K562 (cell line): ENCODE measurements at regions not wholly inside any gene's neighbourhood (a gene's known extent, or its start where the extent isn't known, plus 50 kb on each side); places are given as distances from the start of the nearest gene placed in this dataset.

ENCODE experiments used
- ATAC-seq: fragments of 200-7000 bp; cut with Tn5 transposase; 3 replicates; pipeline ENCODE4 v1.9.1; 2020; ENCODE audit warnings: moderate library complexity
- BruUV-seq: library from RNA; stranded (reverse); fragments of 400-500 nt; replicated peaks from 2 replicates; lab custom pipeline; 2021; lab: Mats Ljungman, UMichigan
- CTCF ChIA-PET: fragments of 300-600 bp; formaldehyde crosslinking; extraction: SDS; loops from one replicate; lab custom pipeline; 2021; ENCODE audit warnings: low intra/inter-chr PET ratio; lab: Yijun Ruan, JAX
- POLR2A ChIA-PET: fragments of 300-600, 350-650 bp; sonication (Branson Sonifier 250); formaldehyde crosslinking; extraction: SDS; loops from one replicate; lab custom pipeline; 2021; ENCODE audit warnings: antibody characterized with exemption, inconsistent platforms; lab: Yijun Ruan, JAX
- DNase-seq, 4 experiments: peaks; one replicate each; pipeline versions ENCODE4 v3.0.0 to v3.0.0-alpha.2; 2011 to 2018; ENCODE audit warnings: low spot score in 3 of 4, mixed read lengths in 3 of 4; ENCODE audit errors: extremely low read depth in 1 of 4
- FAIRE-seq: peaks from 2 replicates; lab custom pipeline; 2011; peaks lifted over from hg19 to GRCh38; lab: Jason Lieb, UNC
- H2AFZ ChIP-seq: 2 replicates; pipeline ENCODE4 v1.6.0; 2011; ENCODE audit warnings: low read depth, low read length, control low read depth, inconsistent platforms
- H3K27ac ChIP-seq: fragments of 200-600 bp; 3 replicates; pipeline ENCODE4 v1.8.0; 2011; ENCODE audit warnings: low read depth, mild to moderate bottlenecking, control low read depth, inconsistent platforms, low read length, moderate library complexity, mixed read lengths; ENCODE audit errors: extremely low read depth
- H3K27me3 ChIP-seq, 2 experiments: fragments of 300-600 bp in 1 of 2; 2 replicates in 1 of 2; 3 replicates in 1 of 2; pipeline versions ENCODE4 v1.6.0 to v1.8.0; 2011; ENCODE audit warnings: inconsistent platforms in 2 of 2, low read length in 2 of 2, mild to moderate bottlenecking in 1 of 2, mixed read lengths in 1 of 2, moderate library complexity in 1 of 2; ENCODE audit not compliant: control insufficient read depth in 2 of 2, insufficient read depth in 2 of 2
- H3K36me3 ChIP-seq: fragments of 300-600 bp; 3 replicates; pipeline ENCODE4 v1.8.0; 2011; ENCODE audit warnings: mild to moderate bottlenecking, low read length, inconsistent platforms; ENCODE audit not compliant: control insufficient read depth, insufficient read depth
- H3K4me1 ChIP-seq, 2 experiments: fragments of 200-600 bp in 1 of 2; replicated peaks in 1 of 2; 2 replicates in 1 of 2; 3 replicates in 1 of 2; pipeline versions ENCODE4 v1.5.1 to v1.8.0; 2011; ENCODE audit warnings: inconsistent platforms in 2 of 2, low read length in 2 of 2, mild to moderate bottlenecking in 1 of 2, mixed read lengths in 1 of 2, moderate library complexity in 1 of 2; ENCODE audit not compliant: control insufficient read depth in 2 of 2, insufficient read depth in 2 of 2
- H3K4me2 ChIP-seq: 2 replicates; pipeline ENCODE4 v1.6.1; 2011; ENCODE audit warnings: low read length, control low read depth, inconsistent platforms, mixed read lengths; ENCODE audit not compliant: insufficient read depth
- H3K4me3 ChIP-seq: fragments of 200-600 bp; sonication (generic), shearing (Covaris generic); 2 replicates; pipeline ENCODE4 v1.5.1; 2016; ENCODE audit warnings: control low read depth, inconsistent platforms
- H3K79me2 ChIP-seq: fragments of 200-600 bp; 3 replicates; pipeline ENCODE4 v1.8.0; 2011; ENCODE audit warnings: low read length, inconsistent platforms; ENCODE audit not compliant: control insufficient read depth, insufficient read depth
- H3K9ac ChIP-seq, 2 experiments: 2 replicates each; pipeline versions ENCODE4 v1.6.0 to v1.6.1; 2011; ENCODE audit warnings: low read depth in 2 of 2, low read length in 2 of 2, control low read depth in 1 of 2, inconsistent platforms in 1 of 2, mild to moderate bottlenecking in 1 of 2, mixed read lengths in 1 of 2; ENCODE audit not compliant: insufficient read depth in 1 of 2
- H3K9me1 ChIP-seq: one replicate; pipeline ENCODE4 v1.6.0; 2011; ENCODE audit warnings: inconsistent platforms, mild to moderate bottlenecking, low read length, moderate library complexity; ENCODE audit not compliant: control insufficient read depth, insufficient read depth
- H3K9me3 ChIP-seq: replicated peaks from 2 replicates; pipeline ENCODE4 v1.5.1; 2011; ENCODE audit warnings: low read depth, low read length, inconsistent platforms; ENCODE audit not compliant: control insufficient read depth, insufficient read depth
- H4K20me1 ChIP-seq: replicated peaks from 2 replicates; pipeline ENCODE4 v1.6.1; 2011; ENCODE audit warnings: low read length, inconsistent platforms, mixed read lengths; ENCODE audit not compliant: control insufficient read depth, insufficient read depth
- DIDO1 ChIP-seq: fragments of 450-650 bp; IDR thresholded peaks from 2 replicates; pipeline ENCODE4 v1.6.1; 2016; ENCODE audit warnings: low read depth, missing biosample characterization, missing genetic modification characterization
- FOXA3 ChIP-seq, 2 experiments: fragments of 450-650 bp in 1 of 2; sonication (generic) in 1 of 2; formaldehyde crosslinking; IDR thresholded peaks in 1 of 2; conservative IDR thresholded peaks in 1 of 2; 2 replicates each; pipeline versions ENCODE4 v1.4.0 to v1.8.0; 2020 to 2022; ENCODE audit warnings: mild to moderate bottlenecking in 2 of 2, missing genetic modification reagents in 1 of 2
- GABPA ChIP-seq: fragments of 200-800 bp; sonication (Bioruptor generic); conservative IDR thresholded peaks from 2 replicates; pipeline ENCODE4 v1.6.1; 2016; ENCODE audit warnings: low read depth, missing genetic modification characterization, missing compliant biosample characterization
- HDGF ChIP-seq: fragments of 450-650 bp; IDR thresholded peaks from 2 replicates; pipeline ENCODE4 v1.6.1; 2016
- KAT8 ChIP-seq: fragments of 450-650 bp; IDR thresholded peaks from 2 replicates; pipeline ENCODE4 v1.6.1; 2016; ENCODE audit warnings: low read depth, mild to moderate bottlenecking
- MEIS2 ChIP-seq: fragments of 450-650 bp; IDR thresholded peaks from 2 replicates; pipeline ENCODE4 v1.6.1; 2014; ENCODE audit warnings: mild to moderate bottlenecking; ENCODE audit not compliant: partially characterized antibody
- PKNOX1 ChIP-seq: fragments of 450-650 bp; IDR thresholded peaks from 2 replicates; pipeline ENCODE4 v1.6.1; 2016
- VEZF1 ChIP-seq: fragments of 200-800 bp; sonication (Bioruptor generic); IDR thresholded peaks from 2 replicates; pipeline ENCODE4 v1.6.1; 2017; ENCODE audit warnings: missing genetic modification characterization, missing compliant biosample characterization
- ZFP30 ChIP-seq: fragments of 250-450 bp; sonication (Bioruptor Pico); IDR thresholded peaks from 2 replicates; pipeline ENCODE4 v1.8.0; 2022; ENCODE audit warnings: moderate library complexity, mild to moderate bottlenecking, inconsistent platforms, borderline replicate concordance
- ZNF740 ChIP-seq, 3 experiments: fragments of 200-800 bp in 1 of 3; sonication (Bioruptor generic) in 1 of 3; sonication (generic) in 1 of 3; formaldehyde crosslinking in 1 of 3; IDR thresholded peaks; 2 replicates each; pipeline versions ENCODE4 v1.6.1 to v1.8.0; 2016 to 2022; ENCODE audit warnings: mild to moderate bottlenecking in 2 of 3, missing compliant biosample characterization in 2 of 3, missing genetic modification characterization in 2 of 3, missing genetic modification reagents in 1 of 3
- WGBS: fragments of 100-300 bp; shearing (Covaris generic); methylation state at CpG from one replicate; pipeline ENCODE4 v1.1.6; 2016; ENCODE audit warnings: low coverage, mixed read lengths; ENCODE audit not compliant: insufficient coverage; ENCODE audit errors: missing lambda C conversion rate; 5-methylcytosine and 5-hydroxymethylcytosine counted together
- in situ Hi-C: fragments of 300-500 bp; cut with MboI; formaldehyde crosslinking; loops from 4 replicates; pipeline ENCODE4 v1.15.0; 2018; ENCODE audit warnings: inconsistent platforms, mixed read lengths
- intact Hi-C: fragments of 100-400 bp; cut with micrococcal nuclease; formaldehyde crosslinking; loops from 2 replicates; pipeline ENCODE4 v1.14.2; 2022
- TF ChIP-seq, protein P1 (sequence below): fragments of 250-450 bp; sonication (Bioruptor Pico); IDR thresholded peaks from 2 replicates; pipeline ENCODE4 v1.8.0; 2022; ENCODE audit warnings: moderate library complexity, mild to moderate bottlenecking, inconsistent platforms
- TF ChIP-seq, protein P2 (sequence below), 2 experiments: IDR thresholded peaks in 1 of 2; conservative IDR thresholded peaks in 1 of 2; 2 replicates each; pipeline ENCODE4 v1.6.1; 2016; ENCODE audit warnings: low read depth in 2 of 2, mild to moderate bottlenecking in 1 of 2, missing compliant biosample characterization in 1 of 2, missing genetic modification characterization in 1 of 2, moderate library complexity in 1 of 2

- no peak overlapping the region for H3K9ac ChIP-seq
- H3K79me2 ChIP-seq, result no peaks in the 10 kb centered on the region
- no peak for DNase-seq
- no peak for ATAC-seq
- FAIRE-seq, result no peak
- peaks cover 5 to 16% of the 10 kb centered on the region in 2 experiments; a peak in 4 of 5 replicates for H3K4me1 ChIP-seq
- H3K9me1 ChIP-seq, result no peaks in the 10 kb centered on the region
- no peaks in the 10 kb centered on the region; the same call in none of the 2 replicates for H4K20me1 ChIP-seq
- CTCF ChIA-PET, result no interaction called here
- 0 out of 2 replicates have a peak, but pooled peaks cover 2% of the 10 kb centered on the region for H3K9me3 ChIP-seq
- no peak overlapping the region for H2AFZ ChIP-seq
- POLR2A ChIA-PET, result interaction anchor here (0.6 to 0.8 kb wide), 2 partner anchors 9 to 113 kb away, joined by 3 to 4 read pairs; no protein-coding TSS in a partner anchor
- no peaks in the 10 kb centered on the region for H3K36me3 ChIP-seq
- H3K4me3 ChIP-seq, result no peak overlapping the region
- WGBS, result 2% methylated on average over 19 of the region's 22 CpGs
- no peak overlapping the region for H3K4me2 ChIP-seq
- in situ Hi-C loops, result no loop called here
- peaks cover 17 to 89% of the 10 kb centered on the region in 2 experiments; a peak in 4 of 5 replicates for H3K27me3 ChIP-seq
- H3K27ac ChIP-seq, result no peak overlapping the region
- intact Hi-C loops, result no loop called here
- no TSS peak for BruUV-seq
- peak; percentile 54 for TF ChIP-seq PKNOX1
- TF ChIP-seq KAT8, result no peak
- no peak for TF ChIP-seq DIDO1
- TF ChIP-seq GABPA (tag), result peak; percentile 40; the same call in 1 of the 2 replicates
- no peak for TF ChIP-seq FOXA3 (CRISPR knock-in tag; conservative IDR thresholded peaks at IDR 0.05 in 1 of 2, IDR thresholded peaks at IDR 0.05 in 1 of 2)
- TF ChIP-seq HDGF, result no peak
- no peak for TF ChIP-seq ZFP30
- TF ChIP-seq, protein P1, sequence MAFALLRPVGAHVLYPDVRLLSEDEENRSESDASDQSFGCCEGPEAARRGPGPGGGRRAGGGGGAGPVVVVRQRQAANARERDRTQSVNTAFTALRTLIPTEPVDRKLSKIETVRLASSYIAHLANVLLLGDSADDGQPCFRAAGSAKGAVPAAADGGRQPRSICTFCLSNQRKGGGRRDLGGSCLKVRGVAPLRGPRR, result no peak
- TF ChIP-seq, protein P2, sequence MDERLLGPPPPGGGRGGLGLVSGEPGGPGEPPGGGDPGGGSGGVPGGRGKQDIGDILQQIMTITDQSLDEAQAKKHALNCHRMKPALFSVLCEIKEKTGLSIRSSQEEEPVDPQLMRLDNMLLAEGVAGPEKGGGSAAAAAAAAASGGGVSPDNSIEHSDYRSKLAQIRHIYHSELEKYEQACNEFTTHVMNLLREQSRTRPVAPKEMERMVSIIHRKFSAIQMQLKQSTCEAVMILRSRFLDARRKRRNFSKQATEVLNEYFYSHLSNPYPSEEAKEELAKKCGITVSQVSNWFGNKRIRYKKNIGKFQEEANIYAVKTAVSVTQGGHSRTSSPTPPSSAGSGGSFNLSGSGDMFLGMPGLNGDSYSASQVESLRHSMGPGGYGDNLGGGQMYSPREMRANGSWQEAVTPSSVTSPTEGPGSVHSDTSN (CRISPR knock-in tag; IDR thresholded peaks at IDR 0.05; ENCODE audit: low read depth), result no peak
- TF ChIP-seq, protein P2 (tag; conservative IDR thresholded peaks at IDR 0.05; ENCODE audit: low read depth), result peak; percentile 51; the same call in 1 of the 2 replicates
- peak; percentile 50; the same call in 1 of the 2 replicates for TF ChIP-seq VEZF1
- TF ChIP-seq ZNF740 (CRISPR knock-in tag; IDR thresholded peaks at IDR 0.05), result peak; percentile 82
- peak in 1 of 2 experiments; percentile 74; a peak in 1 of 4 replicates for TF ChIP-seq ZNF740 (tag; IDR thresholded peaks at IDR 0.05)
- TF ChIP-seq MEIS2, result peak; percentile 74
Measured at GRCh38 chr11:69925366-69926196, 106.4 kb upstream of the FGF3 start.
